GM12873 (cell line): ENCODE measurements at regions not wholly inside any gene's neighbourhood (a gene's known extent, or its start where the extent isn't known, plus 50 kb on each side); places are given as distances from the start of the nearest gene placed in this dataset.

Experiments used
- CTCF ChIP-seq: IDR thresholded peaks from 2 replicates; pipeline ENCODE4 v1.5.1; 2012; ENCODE audit warnings: low read depth, mild to moderate bottlenecking, moderate library complexity, low read length, control low read depth; ENCODE audit not compliant: insufficient read depth; ENCODE audit errors: missing control alignments

- TF ChIP-seq CTCF, result no peak
Measured at GRCh38 chr12:114863911-114864310, 179.9 kb upstream of the TBX3 start.

DNA sequence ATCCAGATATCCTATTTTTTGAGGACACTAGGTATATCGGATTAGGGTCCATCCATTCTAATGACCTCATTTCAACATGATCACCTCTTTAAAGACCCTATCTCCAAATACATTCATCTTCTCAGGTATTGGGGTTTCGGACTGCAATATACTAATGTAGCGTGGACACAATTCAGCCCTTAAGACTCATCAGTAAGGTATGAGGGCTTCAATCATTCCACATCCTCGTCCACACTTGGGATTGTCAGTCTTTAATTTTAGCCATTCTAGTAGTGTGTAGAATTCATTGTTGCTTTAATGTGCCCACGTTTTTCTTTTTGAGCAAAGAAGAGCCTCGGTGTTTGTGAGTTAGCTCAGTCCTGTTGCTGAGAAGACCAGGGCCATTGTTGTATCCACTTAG is 177.0 kb upstream of the TBX3 start:
- no peak for TF ChIP-seq CTCF

DNA sequence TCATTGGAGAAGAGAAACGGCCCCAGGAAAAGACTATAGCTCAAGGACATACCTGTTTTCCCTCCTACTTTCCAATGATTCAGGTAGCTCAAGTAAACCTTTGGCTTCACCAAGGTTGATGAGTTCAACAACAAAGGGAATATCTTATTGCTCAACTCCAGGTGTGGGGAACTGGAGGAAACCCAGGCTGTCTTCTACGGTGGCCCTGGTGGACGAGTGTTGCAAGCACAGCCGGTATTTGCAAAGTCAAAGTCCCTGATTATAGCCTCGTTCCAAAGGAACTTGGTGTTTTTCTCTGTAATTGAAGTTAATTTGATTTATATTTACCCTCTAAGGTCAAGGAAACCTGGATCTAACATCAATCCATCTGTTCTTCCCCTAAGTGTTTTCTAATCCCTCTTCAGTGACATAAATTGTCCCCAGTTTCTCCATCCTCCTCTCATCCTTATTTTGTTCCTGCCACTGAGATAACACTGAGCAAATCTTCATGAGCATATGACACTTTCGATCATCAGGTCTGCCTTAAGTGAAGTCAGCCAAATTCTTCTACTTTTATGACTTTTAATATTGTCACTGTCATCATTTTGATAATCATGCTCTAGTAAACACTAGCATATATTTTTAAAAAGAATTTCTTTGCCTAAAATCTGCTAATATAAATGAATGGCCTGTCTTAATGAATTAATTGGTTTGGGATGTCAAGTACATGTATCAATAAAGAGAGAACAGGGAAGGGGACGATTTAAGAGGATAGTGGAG is 174.6 kb upstream of the TBX3 start:
- TF ChIP-seq CTCF, result peak; percentile 29

DNA sequence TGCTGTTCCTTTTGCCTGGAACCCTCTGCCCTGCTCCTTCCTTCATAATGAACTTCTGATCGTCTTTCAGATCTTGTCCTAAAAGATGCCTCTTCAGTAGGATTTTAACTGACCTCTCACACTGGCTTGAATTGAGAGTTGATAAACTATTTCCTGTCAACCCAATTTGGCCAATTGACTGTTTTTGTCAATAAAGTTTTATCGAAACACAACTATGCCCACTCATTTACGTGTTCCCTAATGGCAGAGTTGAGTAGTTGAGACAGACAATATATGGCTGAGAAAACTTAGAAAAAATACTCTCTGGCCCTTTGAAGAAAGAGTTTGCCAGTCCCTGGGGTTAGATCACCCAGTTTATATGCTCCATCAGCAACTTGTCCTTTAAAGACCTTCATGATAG is 171.7 kb upstream of the TBX3 start:
- TF ChIP-seq CTCF, result no peak

GRCh38 chr12:114852976-114853529 is 169.1 kb upstream of the TBX3 start:
- no peak for TF ChIP-seq CTCF

- no peak for TF ChIP-seq CTCF
Measured at GRCh38 chr12:114851981-114852380, 168.0 kb upstream of the TBX3 start.

- TF ChIP-seq CTCF, result no peak
Measured at GRCh38 chr12:114850661-114851275, 166.8 kb upstream of the TBX3 start.
